ENCODE measurements at regions not wholly inside any gene's neighbourhood (a gene's known extent, or its start where the extent isn't known, plus 50 kb on each side); places are given as distances from the start of the nearest gene placed in this dataset.

DNA sequence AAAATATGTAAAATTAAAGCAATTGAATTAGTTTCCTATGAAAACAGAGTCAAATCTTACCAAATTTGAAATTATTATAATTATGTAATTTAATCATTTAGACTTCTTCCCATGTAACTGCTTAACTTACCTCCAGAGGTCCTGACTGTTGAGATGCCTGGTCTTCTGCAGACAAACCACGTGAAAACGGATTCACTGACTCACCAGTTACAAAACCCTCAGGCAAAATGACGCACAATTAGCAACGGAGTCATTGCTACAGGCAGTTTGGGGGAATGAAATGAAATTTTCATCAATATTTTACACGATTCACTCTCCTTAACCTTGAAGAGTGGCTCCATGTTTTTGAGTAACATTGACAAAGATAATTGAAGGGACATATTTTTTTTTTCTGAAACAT lies 460.8 kb downstream of the MTRR start:
- POLR2A ChIA-PET = no interaction called here

More for the DNA sequence above, 460.8 kb downstream of the MTRR start:
- Histone ChIP-seq H3K27ac (ENCODE audit: control insufficient read depth, insufficient read depth) (no peak overlapping the region), H3K9ac (ENCODE audit: control insufficient read depth, insufficient read depth, low read length) (no peak overlapping the region), H3K4me1 (ENCODE audit: control insufficient read depth, insufficient read depth, low read length) (no peaks in the 10 kb centered on the region), H4K20me1 (ENCODE audit: control insufficient read depth, insufficient read depth) (no peaks in the 10 kb centered on the region), H3K4me2 (ENCODE audit: control insufficient read depth, insufficient read depth) (no peak overlapping the region), H3K27me3 (replicated peaks in 1 of 2; ENCODE audit: control insufficient read depth in 2 of 2, insufficient read depth in 2 of 2, low read length in 1 of 2) (no peaks in the 10 kb centered on the region), H3K4me3 (no peak overlapping the region), H3K36me3 (ENCODE audit: control insufficient read depth in 2 of 2, insufficient read depth in 2 of 2, low read length in 1 of 2) (no peaks in the 10 kb centered on the region), H3K79me2 (ENCODE audit: control insufficient read depth, insufficient read depth, low read length) (no peaks in the 10 kb centered on the region), H2AFZ (ENCODE audit: control insufficient read depth, low read depth, low read length) (no peak overlapping the region), H3K9me3 (replicated peaks; ENCODE audit: control insufficient read depth, insufficient read depth, low read length) (no peaks in the 10 kb centered on the region)
- CTCF ChIA-PET = no interaction called here
- FAIRE-seq = no peak
- no peak for TF ChIP-seq POLR2AphosphoS2 (IDR thresholded peaks at IDR 0.05; ENCODE audit: low read depth, low read length)
- TF ChIP-seq ZNF274 (IDR thresholded peaks at IDR 0.05; ENCODE audit: insufficient read depth, insufficient read length) = no peak
- TF ChIP-seq SREBF1 (IDR thresholded peaks at IDR 0.05; ENCODE audit: low read length) = no peak
- TF ChIP-seq JUND (IDR thresholded peaks at IDR 0.05; ENCODE audit: low read depth, low read length) = no peak
- no peak for TF ChIP-seq ASH2L (IDR thresholded peaks at IDR 0.05; ENCODE audit: borderline replicate concordance, low read depth)
- no peak for TF ChIP-seq SIN3A (IDR thresholded peaks at IDR 0.05; ENCODE audit: low read depth, low read length)
- no peak for TF ChIP-seq MLLT1 (IDR thresholded peaks at IDR 0.05)
- TF ChIP-seq ZZZ3 (IDR thresholded peaks at IDR 0.05; ENCODE audit: control insufficient read depth, insufficient read length, low read depth) = no peak
- TF ChIP-seq, protein P1, sequence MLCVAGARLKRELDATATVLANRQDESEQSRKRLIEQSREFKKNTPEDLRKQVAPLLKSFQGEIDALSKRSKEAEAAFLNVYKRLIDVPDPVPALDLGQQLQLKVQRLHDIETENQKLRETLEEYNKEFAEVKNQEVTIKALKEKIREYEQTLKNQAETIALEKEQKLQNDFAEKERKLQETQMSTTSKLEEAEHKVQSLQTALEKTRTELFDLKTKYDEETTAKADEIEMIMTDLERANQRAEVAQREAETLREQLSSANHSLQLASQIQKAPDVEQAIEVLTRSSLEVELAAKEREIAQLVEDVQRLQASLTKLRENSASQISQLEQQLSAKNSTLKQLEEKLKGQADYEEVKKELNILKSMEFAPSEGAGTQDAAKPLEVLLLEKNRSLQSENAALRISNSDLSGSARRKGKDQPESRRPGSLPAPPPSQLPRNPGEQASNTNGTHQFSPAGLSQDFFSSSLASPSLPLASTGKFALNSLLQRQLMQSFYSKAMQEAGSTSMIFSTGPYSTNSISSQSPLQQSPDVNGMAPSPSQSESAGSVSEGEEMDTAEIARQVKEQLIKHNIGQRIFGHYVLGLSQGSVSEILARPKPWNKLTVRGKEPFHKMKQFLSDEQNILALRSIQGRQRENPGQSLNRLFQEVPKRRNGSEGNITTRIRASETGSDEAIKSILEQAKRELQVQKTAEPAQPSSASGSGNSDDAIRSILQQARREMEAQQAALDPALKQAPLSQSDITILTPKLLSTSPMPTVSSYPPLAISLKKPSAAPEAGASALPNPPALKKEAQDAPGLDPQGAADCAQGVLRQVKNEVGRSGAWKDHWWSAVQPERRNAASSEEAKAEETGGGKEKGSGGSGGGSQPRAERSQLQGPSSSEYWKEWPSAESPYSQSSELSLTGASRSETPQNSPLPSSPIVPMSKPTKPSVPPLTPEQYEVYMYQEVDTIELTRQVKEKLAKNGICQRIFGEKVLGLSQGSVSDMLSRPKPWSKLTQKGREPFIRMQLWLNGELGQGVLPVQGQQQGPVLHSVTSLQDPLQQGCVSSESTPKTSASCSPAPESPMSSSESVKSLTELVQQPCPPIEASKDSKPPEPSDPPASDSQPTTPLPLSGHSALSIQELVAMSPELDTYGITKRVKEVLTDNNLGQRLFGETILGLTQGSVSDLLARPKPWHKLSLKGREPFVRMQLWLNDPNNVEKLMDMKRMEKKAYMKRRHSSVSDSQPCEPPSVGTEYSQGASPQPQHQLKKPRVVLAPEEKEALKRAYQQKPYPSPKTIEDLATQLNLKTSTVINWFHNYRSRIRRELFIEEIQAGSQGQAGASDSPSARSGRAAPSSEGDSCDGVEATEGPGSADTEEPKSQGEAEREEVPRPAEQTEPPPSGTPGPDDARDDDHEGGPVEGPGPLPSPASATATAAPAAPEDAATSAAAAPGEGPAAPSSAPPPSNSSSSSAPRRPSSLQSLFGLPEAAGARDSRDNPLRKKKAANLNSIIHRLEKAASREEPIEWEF (IDR thresholded peaks at IDR 0.05; ENCODE audit: insufficient replicate concordance, low read depth, low read length) = no peak
- TF ChIP-seq ATF3 (IDR thresholded peaks at IDR 0.05; ENCODE audit: borderline replicate concordance, extremely low read depth, low read depth, low read length) = no peak
- TF ChIP-seq KAT2A (conservative IDR thresholded peaks at IDR 0.05; ENCODE audit: control insufficient read depth, low read depth, low read length) = no peak
- no peak for TF ChIP-seq ATF7 (IDR thresholded peaks at IDR 0.05; ENCODE audit: low read depth)
- no peak for TF ChIP-seq GATAD2B (conservative IDR thresholded peaks at IDR 0.05; ENCODE audit: low read depth)
- no peak for TF ChIP-seq FOS (IDR thresholded peaks at IDR 0.05; ENCODE audit: borderline replicate concordance, extremely low read depth, insufficient read length)
- TF ChIP-seq CBFB (IDR thresholded peaks at IDR 0.05; ENCODE audit: low read depth) = no peak
- WGBS (ENCODE audit: insufficient coverage, insufficient replicate concordance, low lambda C conversion rate, missing lambda C conversion rate) = 33% methylated on average over 5 of the region's 5 CpGs
- ATAC-seq = no peak
- intact Hi-C loops (cut with micrococcal nuclease; ENCODE audit: unreplicated experiment) = no loop called here
- RAD21 ChIA-PET (ENCODE audit: unreplicated experiment) = no interaction called here
- BruUV-seq (replicated peaks) = no TSS peak
- SMC1A ChIA-PET (ENCODE audit: uncharacterized antibody, unreplicated experiment) = no interaction called here
- in situ Hi-C loops (cut with MboI) = no loop called here
- DNase-seq (ENCODE audit: low read depth, low spot score) = no peak

Measured in GM12878 (cell line).